Activated T-helper 2 cell treated with anti-CD3 and anti-CD28 coated beads, Interferon-gamma antibody, Interleukin-2, Interleukin-4, amounts not matched to agents 10 μg/mL and 5 μg/mL and 100 μg/mL, durations not matched to agents 14 hours and 24 hours and 36 hours (primary cell): ENCODE measurements at regions not wholly inside any gene's neighbourhood (a gene's known extent, or its start where the extent isn't known, plus 50 kb on each side); places are given as distances from the start of the nearest gene placed in this dataset.
"Not testable (repeated sequence)": the region's sequence is repeated elsewhere in the genome, so short reads cannot be mapped to it uniquely, and the experiment has no call there.

Experiments used
- DNase-seq: peaks from one replicate; pipeline ENCODE4 v3.0.0; 2021; ENCODE audit warnings: low spot score
- H3K27ac Mint-ChIP-seq: one replicate; pipeline ENCODE4 v1.8.0; 2021; ENCODE audit warnings: mixed read lengths
- H3K27me3 Mint-ChIP-seq: one replicate; pipeline ENCODE4 v1.8.0; 2021; ENCODE audit warnings: low read depth, mixed read lengths
- H3K36me3 Mint-ChIP-seq: one replicate; pipeline ENCODE4 v1.8.0; 2021; ENCODE audit warnings: low read depth, mixed read lengths
- H3K4me1 Mint-ChIP-seq: one replicate; pipeline ENCODE4 v1.8.0; 2021; ENCODE audit warnings: low read depth, mixed read lengths
- H3K4me3 Mint-ChIP-seq: one replicate; pipeline ENCODE4 v1.8.0; 2021; ENCODE audit warnings: low read depth, mild to moderate bottlenecking, moderate library complexity, mixed read lengths
- H3K9me3 Mint-ChIP-seq: one replicate; pipeline ENCODE4 v1.8.0; 2021; ENCODE audit warnings: mixed read lengths
- intact Hi-C: fragments of 100-400 bp; cut with micrococcal nuclease; formaldehyde crosslinking; loops from one replicate; pipeline ENCODE4 v1.15.1; 2023

DNA sequence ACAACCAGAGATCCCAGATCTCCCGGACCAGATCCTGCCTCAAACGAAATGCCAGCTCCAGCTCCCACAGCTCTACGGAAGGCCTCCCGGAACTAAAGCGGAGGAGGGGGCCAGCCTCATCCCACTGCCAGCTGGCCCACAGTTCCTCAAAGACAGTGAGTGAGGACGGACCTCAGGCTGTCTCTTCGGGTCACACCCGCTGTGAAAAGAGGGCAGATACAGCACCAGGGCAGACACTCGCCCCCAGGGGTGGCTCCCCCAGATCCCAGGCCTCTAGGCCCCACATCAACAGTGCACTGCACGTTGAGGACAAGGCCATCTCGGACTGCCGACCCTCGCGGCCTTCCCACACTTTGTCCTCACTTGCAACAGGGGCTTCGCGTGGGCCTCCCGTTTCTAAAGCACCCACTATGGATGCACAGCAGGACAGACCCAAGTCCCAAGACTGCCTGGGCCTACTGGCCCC is 148.3 kb upstream of the C1QTNF3 start:
- H3K36me3 Mint-ChIP-seq, result peaks cover 14% of the 10 kb centered on the region
- intact Hi-C loops, H3K4me1 Mint-ChIP-seq, H3K27me3 Mint-ChIP-seq, H3K27ac Mint-ChIP-seq, H3K9me3 Mint-ChIP-seq, H3K4me3 Mint-ChIP-seq: not testable (repeated sequence)
- DNase-seq, result peak; percentile 24

DNA sequence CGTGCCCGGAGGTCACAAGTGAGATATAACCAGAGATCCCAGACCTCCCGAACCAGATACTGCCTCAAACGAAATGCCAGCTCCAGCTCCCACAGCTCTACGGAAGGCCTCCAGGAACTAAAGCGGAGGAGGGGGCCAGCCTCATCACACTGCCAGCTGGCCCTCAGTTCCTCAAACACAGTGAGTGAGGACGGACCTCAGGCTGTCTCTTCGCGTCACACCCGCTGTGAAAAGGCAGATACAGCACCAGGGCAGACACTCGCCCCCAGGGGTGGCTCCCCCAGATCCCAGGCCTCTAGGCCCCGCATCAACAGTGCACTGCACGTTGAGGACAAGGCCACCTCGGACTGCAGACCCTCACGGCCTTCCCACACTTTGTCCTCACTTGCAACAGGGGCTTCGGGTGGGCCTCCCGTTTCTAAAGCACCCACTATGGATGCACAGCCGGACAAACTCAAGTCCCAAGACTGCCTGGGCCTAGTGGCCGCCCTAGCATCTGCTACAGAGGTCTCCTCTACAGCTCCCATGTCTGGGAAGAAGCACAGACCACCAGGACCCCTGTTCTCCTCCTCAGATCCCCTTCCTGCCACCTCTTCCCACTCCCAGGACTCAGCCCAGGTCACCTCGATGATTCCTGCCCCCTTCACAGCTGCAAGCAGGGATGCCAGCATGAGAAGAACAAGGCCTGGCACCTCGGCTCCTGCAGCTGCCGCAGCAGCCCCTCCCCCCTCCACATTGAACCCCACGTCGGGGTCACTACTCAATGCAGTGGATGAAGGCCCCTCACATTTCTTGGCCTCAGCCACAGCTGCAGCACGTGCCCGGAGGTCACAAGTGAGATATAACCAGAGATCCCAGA is 149.3 kb upstream of the C1QTNF3 start:
- H3K27me3 Mint-ChIP-seq, H3K9me3 Mint-ChIP-seq, H3K4me3 Mint-ChIP-seq, H3K4me1 Mint-ChIP-seq, intact Hi-C loops: not testable (repeated sequence)
- Mint-ChIP-seq H3K27ac (peak overlapping the region; percentile 2), H3K36me3 (peaks cover 14% of the 10 kb centered on the region)
- DNase-seq, result peak; percentile 31

DNA sequence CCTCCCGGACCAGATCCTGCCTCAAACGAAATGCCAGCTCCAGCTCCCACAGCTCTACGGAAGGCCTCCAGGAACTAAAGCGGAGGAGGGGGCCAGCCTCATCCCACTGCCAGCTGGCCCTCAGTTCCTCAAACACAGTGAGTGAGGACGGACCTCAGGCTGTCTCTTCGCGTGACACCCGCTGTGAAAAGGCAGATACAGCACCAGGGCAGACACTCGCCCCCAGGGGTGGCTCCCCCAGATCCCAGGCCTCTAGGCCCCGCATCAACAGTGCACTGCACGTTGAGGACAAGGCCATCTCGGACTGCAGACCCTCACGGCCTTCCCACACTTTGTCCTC is 149.9 kb upstream of the C1QTNF3 start:
- H3K4me3 Mint-ChIP-seq, H3K4me1 Mint-ChIP-seq, H3K27me3 Mint-ChIP-seq, intact Hi-C loops, H3K9me3 Mint-ChIP-seq, DNase-seq, H3K27ac Mint-ChIP-seq: not testable (repeated sequence)
- H3K36me3 Mint-ChIP-seq, result peaks cover 14% of the 10 kb centered on the region

DNA sequence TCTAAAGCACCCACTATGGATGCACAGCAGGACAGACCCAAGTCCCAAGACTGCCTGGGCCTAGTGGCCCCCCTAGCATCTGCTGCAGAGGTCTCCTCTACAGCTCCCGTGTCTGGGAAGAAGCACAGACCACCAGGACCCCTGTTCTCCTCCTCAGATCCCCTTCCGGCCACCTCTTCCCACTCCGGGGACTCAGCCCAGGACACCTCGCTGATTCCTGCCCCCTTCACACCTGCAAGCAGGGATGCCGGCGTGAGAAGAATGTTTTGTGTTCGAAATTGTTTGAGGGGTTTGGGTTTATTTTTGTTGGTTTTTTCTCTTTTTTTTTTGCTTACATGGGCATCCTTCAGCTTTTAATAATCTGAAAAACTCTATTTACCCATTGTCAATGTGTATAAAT is 150.3 kb upstream of the C1QTNF3 start:
- peak; percentile 17 for DNase-seq
- intact Hi-C loops, H3K4me3 Mint-ChIP-seq, H3K4me1 Mint-ChIP-seq, H3K27ac Mint-ChIP-seq, H3K27me3 Mint-ChIP-seq, H3K9me3 Mint-ChIP-seq: not testable (repeated sequence)
- H3K36me3 Mint-ChIP-seq, result peaks cover 14% of the 10 kb centered on the region

DNA sequence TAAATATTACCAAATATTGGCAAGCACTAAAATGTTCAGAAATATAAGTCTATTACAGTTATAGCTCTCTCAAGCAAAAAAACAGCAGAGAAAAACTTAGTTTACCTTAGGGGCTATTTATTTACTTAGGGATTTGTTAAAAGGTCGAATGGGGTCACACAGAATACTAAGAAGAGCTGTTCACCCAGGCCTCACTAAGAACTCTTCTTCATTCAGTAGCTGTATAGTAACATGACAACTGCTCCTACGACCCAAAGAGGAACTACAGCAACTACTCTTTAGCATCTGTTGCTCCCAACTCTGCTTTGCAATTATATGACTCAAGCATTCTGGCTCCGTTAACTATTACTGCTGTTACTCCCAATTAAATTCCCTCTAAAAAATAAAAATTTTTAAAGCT is 150.8 kb upstream of the C1QTNF3 start:
- peaks cover 14% of the 10 kb centered on the region for H3K36me3 Mint-ChIP-seq
- H3K27me3 Mint-ChIP-seq, H3K27ac Mint-ChIP-seq, H3K9me3 Mint-ChIP-seq, DNase-seq, intact Hi-C loops, H3K4me3 Mint-ChIP-seq, H3K4me1 Mint-ChIP-seq: not testable (repeated sequence)

DNA sequence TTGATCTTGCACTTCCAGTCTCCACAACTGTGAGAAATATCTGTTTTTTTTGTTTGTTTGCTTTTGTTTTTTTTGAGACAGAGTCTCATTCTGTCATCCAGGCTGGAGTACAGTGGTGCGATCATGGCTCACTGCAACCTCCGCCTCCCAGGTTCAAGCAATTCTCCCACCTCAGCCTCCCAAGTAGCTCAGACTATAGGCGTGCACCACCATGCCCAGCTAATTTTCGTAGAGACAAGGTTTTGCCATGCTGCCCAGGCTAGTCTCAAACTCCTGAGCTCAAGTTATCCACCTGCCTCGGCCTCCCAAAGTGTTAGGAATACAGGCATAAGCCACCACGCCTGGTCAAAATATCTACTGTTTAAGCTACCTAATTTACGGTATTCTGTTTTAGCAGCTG is 153.1 kb upstream of the C1QTNF3 start:
- H3K9me3 Mint-ChIP-seq, H3K4me3 Mint-ChIP-seq, H3K4me1 Mint-ChIP-seq, DNase-seq, H3K27me3 Mint-ChIP-seq, intact Hi-C loops, H3K27ac Mint-ChIP-seq, H3K36me3 Mint-ChIP-seq: not testable (repeated sequence)

DNA sequence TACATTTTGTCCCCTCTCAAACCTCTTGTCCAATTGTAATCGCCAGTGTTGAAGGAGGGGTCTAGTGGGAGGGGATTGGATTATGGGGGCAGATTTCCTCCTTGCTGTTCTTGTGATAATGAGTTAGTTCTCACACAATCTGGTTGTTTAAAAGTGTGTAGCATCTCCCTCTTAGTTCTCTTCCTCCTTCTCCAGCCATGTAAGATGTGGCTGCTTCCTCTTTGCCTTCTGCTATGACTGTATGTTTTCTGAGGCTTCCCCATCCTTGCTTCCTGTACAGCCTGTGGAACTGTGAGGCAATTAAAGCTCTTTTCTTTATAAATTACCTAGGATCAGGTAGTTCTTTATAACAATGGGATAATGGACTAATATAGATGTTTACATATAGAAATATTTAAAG is 162.3 kb upstream of the C1QTNF3 start:
- intact Hi-C loops, H3K27me3 Mint-ChIP-seq, DNase-seq, H3K36me3 Mint-ChIP-seq, H3K27ac Mint-ChIP-seq, H3K9me3 Mint-ChIP-seq, H3K4me3 Mint-ChIP-seq, H3K4me1 Mint-ChIP-seq: not testable (repeated sequence)

DNA sequence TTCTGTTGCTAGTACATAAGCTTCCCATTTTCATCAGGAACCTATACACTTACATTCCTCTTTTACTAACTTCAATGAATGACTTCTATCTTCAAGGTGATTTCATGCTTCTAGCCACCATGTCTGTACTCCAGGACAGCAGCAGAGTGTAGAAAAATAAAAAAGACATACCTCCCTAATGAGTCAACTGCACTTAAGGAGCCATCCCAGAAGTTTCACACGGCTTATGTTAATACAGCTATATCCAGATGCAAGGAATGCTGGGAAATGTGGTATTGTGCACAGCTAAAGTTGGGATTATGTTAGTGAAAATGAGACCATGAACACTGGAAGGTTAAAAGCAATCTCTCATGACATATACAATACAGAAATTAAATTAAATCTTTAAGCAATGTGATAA is 174.4 kb upstream of the C1QTNF3 start:
- H3K4me3 Mint-ChIP-seq, H3K36me3 Mint-ChIP-seq, H3K27me3 Mint-ChIP-seq, H3K4me1 Mint-ChIP-seq, H3K9me3 Mint-ChIP-seq, intact Hi-C loops, H3K27ac Mint-ChIP-seq, DNase-seq: not testable (repeated sequence)

DNA sequence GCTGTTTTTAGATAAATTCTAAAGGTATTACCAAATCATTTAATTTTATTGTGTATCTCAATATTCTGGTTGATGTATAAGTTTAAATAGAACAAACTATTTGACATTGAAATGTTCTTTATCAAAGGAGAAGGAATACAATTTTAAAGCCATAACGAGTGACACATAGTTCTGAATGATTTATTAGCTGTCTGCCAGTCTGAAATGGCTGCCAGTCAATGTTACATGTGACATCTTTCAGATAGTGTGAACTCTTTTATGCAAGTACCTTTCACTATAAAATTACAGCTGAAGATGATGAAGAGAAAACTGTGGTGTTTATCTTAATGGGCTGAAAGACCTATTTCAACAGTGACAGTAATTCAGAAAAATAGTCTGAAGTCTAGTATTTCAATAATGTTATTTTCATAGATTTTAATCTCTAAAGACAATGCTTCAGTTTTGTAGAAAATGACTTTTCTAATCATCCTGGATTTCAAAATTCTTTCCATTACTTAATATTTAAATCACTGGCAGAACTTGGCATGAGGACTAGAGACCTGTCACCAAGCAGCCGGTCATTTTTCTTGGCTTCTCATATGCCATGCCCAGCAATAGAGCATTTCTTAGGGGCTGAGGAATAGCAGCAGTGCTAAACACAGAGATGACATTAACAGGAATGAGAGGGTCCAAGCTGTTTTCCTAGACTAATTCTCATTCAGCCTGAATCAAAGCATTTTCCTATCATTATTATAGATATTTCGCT is 178.5 kb upstream of the C1QTNF3 start:
- DNase-seq, H3K4me1 Mint-ChIP-seq, H3K27ac Mint-ChIP-seq, H3K27me3 Mint-ChIP-seq, intact Hi-C loops, H3K4me3 Mint-ChIP-seq: not testable (repeated sequence)
- H3K9me3 Mint-ChIP-seq, result peaks cover 11% of the 10 kb centered on the region
- peaks cover 12% of the 10 kb centered on the region for H3K36me3 Mint-ChIP-seq

DNA sequence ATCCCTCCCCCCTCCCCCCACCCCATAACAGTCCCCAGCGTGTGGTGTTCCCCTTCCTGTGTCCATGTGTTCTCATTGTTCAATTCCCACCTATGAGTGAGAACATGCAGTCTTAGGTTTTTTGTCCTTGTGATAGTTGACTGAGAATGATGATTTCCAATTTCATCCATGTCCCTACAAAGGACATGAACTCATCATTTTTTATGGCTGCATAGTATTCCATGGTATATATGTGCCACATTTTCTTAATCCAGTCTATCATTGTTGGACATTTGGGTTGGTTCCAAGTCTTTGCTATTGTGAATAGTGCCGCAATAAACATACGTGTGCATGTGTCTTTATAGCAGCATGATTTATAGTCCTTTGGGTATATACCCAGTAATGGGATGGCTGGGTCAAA is 180.1 kb upstream of the C1QTNF3 start:
- H3K36me3 Mint-ChIP-seq, H3K27me3 Mint-ChIP-seq, intact Hi-C loops, H3K4me1 Mint-ChIP-seq, H3K4me3 Mint-ChIP-seq, H3K27ac Mint-ChIP-seq, DNase-seq: not testable (repeated sequence)
- peaks cover 11% of the 10 kb centered on the region for H3K9me3 Mint-ChIP-seq

DNA sequence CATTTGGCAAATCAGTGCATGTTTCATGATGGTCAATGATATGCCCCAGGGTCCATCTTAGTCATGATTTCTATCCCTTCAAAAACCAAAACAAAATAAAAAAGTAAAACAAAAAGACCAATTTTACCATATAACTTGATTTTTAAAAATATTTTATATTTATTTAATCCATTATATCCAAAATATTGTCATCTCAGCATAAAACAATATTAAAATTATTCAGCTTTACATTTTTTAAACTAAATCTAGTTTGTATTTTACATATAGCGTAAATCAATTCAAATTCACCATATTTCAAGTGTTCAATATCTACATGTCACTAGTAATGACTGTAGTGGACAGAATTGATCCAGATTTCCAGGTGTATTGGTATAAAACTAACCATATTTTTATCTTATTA is 187.4 kb upstream of the C1QTNF3 start:
- H3K36me3 Mint-ChIP-seq, H3K4me3 Mint-ChIP-seq, H3K9me3 Mint-ChIP-seq, H3K27ac Mint-ChIP-seq, H3K4me1 Mint-ChIP-seq, DNase-seq, H3K27me3 Mint-ChIP-seq, intact Hi-C loops: not testable (repeated sequence)

DNA sequence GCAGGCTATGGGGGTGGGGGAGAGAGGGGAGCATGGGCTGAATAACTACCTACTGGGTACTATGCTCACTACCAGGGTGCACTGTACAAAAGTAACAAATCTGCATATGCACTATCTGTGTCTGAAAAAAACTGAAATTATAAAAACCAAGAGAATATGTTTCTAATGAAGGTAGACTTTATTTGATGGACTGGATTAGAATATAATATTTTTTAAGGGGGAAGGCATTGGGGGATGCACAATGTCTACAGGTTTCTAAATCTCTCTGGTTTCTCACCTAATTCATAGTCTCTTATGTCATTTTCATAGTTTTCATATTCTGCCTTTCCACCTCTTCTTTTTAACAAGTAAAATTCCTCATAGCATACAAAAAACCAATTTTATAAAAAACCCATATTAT is 200.8 kb upstream of the C1QTNF3 start:
- H3K36me3 Mint-ChIP-seq, DNase-seq, intact Hi-C loops, H3K27me3 Mint-ChIP-seq, H3K9me3 Mint-ChIP-seq: not testable (repeated sequence)
- Mint-ChIP-seq H3K27ac (peak overlapping the region; percentile 86), H3K4me3 (peak overlapping the region; percentile 85), H3K4me1 (peaks cover 12% of the 10 kb centered on the region)

DNA sequence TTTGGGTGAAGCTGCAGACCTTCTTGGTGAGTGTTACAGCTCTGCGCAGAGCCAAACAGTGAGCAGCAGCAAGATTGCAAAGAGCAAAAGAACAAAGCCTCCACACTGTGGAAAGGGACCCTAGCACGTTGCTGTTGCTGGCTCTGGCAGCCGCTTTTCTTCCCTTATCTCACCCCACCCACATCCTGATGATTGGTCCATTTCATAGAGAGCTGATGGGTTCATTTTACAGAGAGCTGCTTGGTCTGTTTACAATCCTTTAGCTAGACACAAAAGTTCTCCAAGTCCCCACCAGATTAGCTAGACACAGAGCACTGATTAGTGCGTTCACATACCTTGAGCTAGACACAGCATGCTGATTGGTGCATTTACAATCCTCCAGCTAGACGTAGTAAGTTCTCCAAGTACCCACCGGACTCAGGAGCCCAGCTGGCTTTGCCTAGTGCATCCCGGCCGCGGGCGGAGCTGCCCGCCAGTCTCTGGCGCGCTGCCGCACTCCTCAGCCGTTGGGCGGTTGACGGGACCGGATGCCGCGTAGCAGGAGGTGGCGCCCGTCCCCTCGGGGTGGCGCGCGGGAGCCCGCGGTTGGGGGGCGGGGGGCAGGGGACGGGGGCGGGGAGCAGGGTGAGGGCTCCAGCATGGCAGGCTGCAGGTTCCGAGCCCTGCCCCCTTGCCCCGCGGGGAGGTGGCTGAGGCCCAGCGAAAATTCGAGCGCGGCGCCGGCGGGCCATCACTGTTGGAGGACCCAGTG is 201.4 kb upstream of the C1QTNF3 start:
- H3K27me3 Mint-ChIP-seq, intact Hi-C loops, H3K9me3 Mint-ChIP-seq, H3K36me3 Mint-ChIP-seq: not testable (repeated sequence)
- Mint-ChIP-seq H3K4me3 (peak overlapping the region; percentile 85), H3K4me1 (peaks cover 12% of the 10 kb centered on the region), H3K27ac (peak overlapping the region; percentile 86)
- peak; percentile 81 for DNase-seq
